ENCODE measurements at regions not wholly inside any gene's neighbourhood (a gene's known extent, or its start where the extent isn't known, plus 50 kb on each side); places are given as distances from the start of the nearest gene placed in this dataset.

GRCh38 chr6:140101818-140102217 lies 727.4 kb upstream of the CITED2 start:
- DNase-seq, result no peak
- ChIA-PET POLR2A (ENCODE audit: unreplicated experiment) (interaction anchor here (0.6 kb wide), 1 partner anchor 276 kb away, joined by 5 read pairs; no protein-coding TSS in a partner anchor), CTCF (no interaction called here)
- no peaks in the 10 kb centered on the region for H3K9me3 ChIP-seq (ENCODE audit: insufficient read depth, low read depth)
- intact Hi-C loops (cut with micrococcal nuclease; ENCODE audit: unreplicated experiment), result no loop called here
- no peak overlapping the region for H3K27ac ChIP-seq
- no peak overlapping the region; the same call in 1 of the 2 replicates for H2AFZ ChIP-seq
- no TSS peak for BruUV-seq (replicated peaks)
- H3K79me2 ChIP-seq (ENCODE audit: low read depth), result no peaks in the 10 kb centered on the region
- no peak overlapping the region for H3K4me3 ChIP-seq
- no peaks in the 10 kb centered on the region for H3K36me3 ChIP-seq (ENCODE audit: low read depth)
- TF ChIP-seq CTCF (conservative IDR thresholded peaks at IDR 0.05), result no peak
- TF ChIP-seq EZH2 (IDR thresholded peaks at IDR 0.05; ENCODE audit: low read depth), result no peak
- H3K9me2 ChIP-seq (ENCODE audit: insufficient read depth), result no peaks in the 10 kb centered on the region
- no peaks in the 10 kb centered on the region for H4K20me1 ChIP-seq (ENCODE audit: insufficient read depth)
- H3F3A ChIP-seq (ENCODE audit: insufficient read depth, low read depth), result no peaks in the 10 kb centered on the region
- H3K4me2 ChIP-seq, result no peak overlapping the region
- H3K27me3 ChIP-seq (ENCODE audit: insufficient read depth, low read depth), result no peaks in the 10 kb centered on the region
- H3K4me1 ChIP-seq (replicated peaks; ENCODE audit: insufficient read depth), result no peaks in the 10 kb centered on the region

GRCh38 chr6:140101367-140101766 lies 726.9 kb upstream of the CITED2 start:
- Histone ChIP-seq H2AFZ (no peak overlapping the region; the same call in 1 of the 2 replicates), H3K27me3 (ENCODE audit: insufficient read depth, low read depth) (no peaks in the 10 kb centered on the region)

GRCh38 chr6:140095532-140095931 lies 721.1 kb upstream of the CITED2 start:
- Histone ChIP-seq H3F3A (ENCODE audit: insufficient read depth, low read depth) (no peaks in the 10 kb centered on the region), H2AFZ (no peak overlapping the region), H3K4me3 (no peak overlapping the region), H3K36me3 (ENCODE audit: low read depth) (no peaks in the 10 kb centered on the region), H3K9me3 (ENCODE audit: insufficient read depth, low read depth) (no peaks in the 10 kb centered on the region), H3K4me1 (replicated peaks; ENCODE audit: insufficient read depth) (no peaks in the 10 kb centered on the region), H3K27me3 (ENCODE audit: insufficient read depth, low read depth) (no peaks in the 10 kb centered on the region), H3K9me2 (ENCODE audit: insufficient read depth) (no peaks in the 10 kb centered on the region), H3K79me2 (ENCODE audit: low read depth) (no peaks in the 10 kb centered on the region), H3K4me2 (no peak overlapping the region), H3K27ac (no peak overlapping the region), H4K20me1 (ENCODE audit: insufficient read depth) (no peaks in the 10 kb centered on the region)
- BruUV-seq (replicated peaks), result no TSS peak
- DNase-seq, result no peak
- intact Hi-C loops (cut with micrococcal nuclease; ENCODE audit: unreplicated experiment), result no loop called here
- ChIA-PET CTCF (no interaction called here), POLR2A (ENCODE audit: unreplicated experiment) (interaction anchor here (0.7 kb wide), 1 partner anchor 55 kb away, joined by 3 read pairs; no protein-coding TSS in a partner anchor)
- no peak for TF ChIP-seq CTCF (conservative IDR thresholded peaks at IDR 0.05)
- TF ChIP-seq EZH2 (IDR thresholded peaks at IDR 0.05; ENCODE audit: low read depth), result no peak

More at GRCh38 chr6:140101367-140101766, 726.9 kb upstream of the CITED2 start:
- DNase-seq, result no peak
- Histone ChIP-seq H3K36me3 (ENCODE audit: low read depth) (no peaks in the 10 kb centered on the region), H3K4me1 (replicated peaks; ENCODE audit: insufficient read depth) (no peaks in the 10 kb centered on the region), H3K27ac (no peak overlapping the region), H4K20me1 (ENCODE audit: insufficient read depth) (no peaks in the 10 kb centered on the region), H3K79me2 (ENCODE audit: low read depth) (no peaks in the 10 kb centered on the region), H3K9me3 (ENCODE audit: insufficient read depth, low read depth) (no peaks in the 10 kb centered on the region), H3K4me3 (no peak overlapping the region), H3K4me2 (no peak overlapping the region), H3F3A (ENCODE audit: insufficient read depth, low read depth) (no peaks in the 10 kb centered on the region), H3K9me2 (ENCODE audit: insufficient read depth) (no peaks in the 10 kb centered on the region)
- CTCF ChIA-PET, result no interaction called here
- BruUV-seq (replicated peaks), result no TSS peak
- intact Hi-C loops (cut with micrococcal nuclease; ENCODE audit: unreplicated experiment), result no loop called here
- POLR2A ChIA-PET (ENCODE audit: unreplicated experiment), result interaction anchor here (0.6 kb wide), 1 partner anchor 276 kb away, joined by 5 read pairs; no protein-coding TSS in a partner anchor
- TF ChIP-seq EZH2 (IDR thresholded peaks at IDR 0.05; ENCODE audit: low read depth) (no peak), CTCF (conservative IDR thresholded peaks at IDR 0.05) (no peak)

Measured in PC-9 (cell line).